HepG2 (cell line): ENCODE measurements at regions not wholly inside any gene's neighbourhood (a gene's known extent, or its start where the extent isn't known, plus 50 kb on each side); places are given as distances from the start of the nearest gene placed in this dataset.

Experiments used
- AHR ChIP-seq: IDR thresholded peaks from 2 replicates; pipeline ENCODE4 v1.6.1; 2018; ENCODE audit warnings: missing genetic modification reagents, missing compliant biosample characterization
- ATF2 ChIP-seq: sonication (generic); formaldehyde crosslinking; IDR thresholded peaks from 2 replicates; pipeline ENCODE4 v1.4.0; 2020; ENCODE audit warnings: missing genetic modification reagents
- ATRX ChIP-seq: sonication (generic); formaldehyde crosslinking; IDR thresholded peaks from 2 replicates; pipeline ENCODE4 v1.4.0; 2020; ENCODE audit warnings: missing genetic modification reagents, borderline replicate concordance
- CHD4 ChIP-seq: fragments of 200-600 bp; sonication (generic); IDR thresholded peaks from 2 replicates; pipeline ENCODE4 v1.7.0; 2017; ENCODE audit warnings: mild to moderate bottlenecking, low read length, borderline replicate concordance
- HES4 ChIP-seq: sonication (generic); formaldehyde crosslinking; IDR thresholded peaks from 2 replicates; pipeline ENCODE4 v1.9.0; 2021; ENCODE audit warnings: mild to moderate bottlenecking, missing genetic modification reagents, borderline replicate concordance
- HNRNPL ChIP-seq: fragments of 200-400 bp; formaldehyde crosslinking; IDR thresholded peaks from 2 replicates; pipeline ENCODE4 v1.6.1; 2017; ENCODE audit warnings: mild to moderate bottlenecking, low read depth, low read length
- HOXD1 ChIP-seq: sonication (generic); formaldehyde crosslinking; IDR thresholded peaks from 2 replicates; pipeline ENCODE4 v1.5.0; 2020; ENCODE audit warnings: missing genetic modification reagents
- JUN ChIP-seq: sonication (generic); formaldehyde crosslinking; IDR thresholded peaks from 2 replicates; pipeline ENCODE4 v1.4.0; 2020; ENCODE audit warnings: mild to moderate bottlenecking, missing genetic modification reagents
- MLXIP ChIP-seq: sonication (generic); formaldehyde crosslinking; IDR thresholded peaks from 2 replicates; pipeline ENCODE4 v1.9.0; 2021; ENCODE audit warnings: missing genetic modification reagents, borderline replicate concordance
- PLRG1 ChIP-seq: fragments of 450-650 bp; conservative IDR thresholded peaks from 2 replicates; pipeline ENCODE4 v1.6.1; 2016
- RFXANK ChIP-seq: IDR thresholded peaks from 2 replicates; pipeline ENCODE4 v1.6.1; 2016
- THAP11 ChIP-seq: IDR thresholded peaks from 2 replicates; pipeline ENCODE4 v1.6.1; 2016; ENCODE audit warnings: missing biosample characterization, missing genetic modification reagents
- ZBTB7B ChIP-seq: sonication (generic); formaldehyde crosslinking; IDR thresholded peaks from 2 replicates; pipeline ENCODE4 v1.4.0; 2020; ENCODE audit warnings: missing genetic modification reagents
- ZFY ChIP-seq: sonication (generic); formaldehyde crosslinking; IDR thresholded peaks from 2 replicates; pipeline ENCODE4 v1.4.0; 2020; ENCODE audit warnings: missing genetic modification reagents
- ZNF331 ChIP-seq: sonication (generic); formaldehyde crosslinking; IDR thresholded peaks from 2 replicates; pipeline ENCODE4 v1.4.0; 2020; ENCODE audit warnings: missing genetic modification reagents
- ZNF451 ChIP-seq: sonication (generic); formaldehyde crosslinking; IDR thresholded peaks from 2 replicates; pipeline ENCODE4 v1.5.0; 2020; ENCODE audit warnings: mild to moderate bottlenecking, missing genetic modification reagents
- ZNF550 ChIP-seq: sonication (generic); formaldehyde crosslinking; IDR thresholded peaks from 2 replicates; pipeline ENCODE4 v1.4.0; 2020; ENCODE audit warnings: mild to moderate bottlenecking, missing genetic modification reagents, borderline replicate concordance
- ZNF619 ChIP-seq: sonication (generic); formaldehyde crosslinking; IDR thresholded peaks from 2 replicates; pipeline ENCODE4 v1.4.0; 2020; ENCODE audit warnings: mild to moderate bottlenecking, missing genetic modification reagents
- ZSCAN12 ChIP-seq: sonication (generic); formaldehyde crosslinking; IDR thresholded peaks from 2 replicates; pipeline ENCODE4 v1.9.0; 2021; ENCODE audit warnings: mild to moderate bottlenecking, missing genetic modification reagents
- TF ChIP-seq, protein P1 (sequence below): IDR thresholded peaks from 2 replicates; pipeline ENCODE4 v1.6.1; 2016
- TF ChIP-seq, protein P2 (sequence below): IDR thresholded peaks from 2 replicates; pipeline ENCODE4 v1.6.1; 2012; ENCODE audit warnings: low read depth, low read length, improper control_type of control experiment
- TF ChIP-seq, protein P3 (sequence below): conservative IDR thresholded peaks from 2 replicates; pipeline ENCODE4 v1.6.1; 2018; ENCODE audit warnings: missing genetic modification reagents

- no peak for TF ChIP-seq ATRX (CRISPR knock-in tag)
- TF ChIP-seq HNRNPL, result no peak
- no peak for TF ChIP-seq PLRG1
- TF ChIP-seq THAP11 (CRISPR knock-in tag), result peak; percentile 46
- TF ChIP-seq ZNF451, result 0 out of 2 replicates have a peak, but pooled peaks have one; percentile 8
- TF ChIP-seq, protein P1, sequence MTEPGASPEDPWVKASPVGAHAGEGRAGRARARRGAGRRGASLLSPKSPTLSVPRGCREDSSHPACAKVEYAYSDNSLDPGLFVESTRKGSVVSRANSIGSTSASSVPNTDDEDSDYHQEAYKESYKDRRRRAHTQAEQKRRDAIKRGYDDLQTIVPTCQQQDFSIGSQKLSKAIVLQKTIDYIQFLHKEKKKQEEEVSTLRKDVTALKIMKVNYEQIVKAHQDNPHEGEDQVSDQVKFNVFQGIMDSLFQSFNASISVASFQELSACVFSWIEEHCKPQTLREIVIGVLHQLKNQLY (CRISPR knock-in tag), result no peak
- peak; percentile 23; the same call in 1 of the 2 replicates for TF ChIP-seq ATF2 (CRISPR knock-in tag)
- TF ChIP-seq HOXD1 (CRISPR knock-in tag), result 0 out of 2 replicates have a peak, but pooled peaks have one; percentile 33
- peak; percentile 63; the same call in 1 of the 2 replicates for TF ChIP-seq ZNF331
- TF ChIP-seq AHR (CRISPR knock-in tag), result 0 out of 2 replicates have a peak, but pooled peaks have one; percentile 40
- TF ChIP-seq ZFY (CRISPR knock-in tag), result peak; percentile 43; the same call in 1 of the 2 replicates
- peak; percentile 4 for TF ChIP-seq ZBTB7B (CRISPR knock-in tag)
- no peak for TF ChIP-seq JUN (CRISPR knock-in tag)
- TF ChIP-seq, protein P2, sequence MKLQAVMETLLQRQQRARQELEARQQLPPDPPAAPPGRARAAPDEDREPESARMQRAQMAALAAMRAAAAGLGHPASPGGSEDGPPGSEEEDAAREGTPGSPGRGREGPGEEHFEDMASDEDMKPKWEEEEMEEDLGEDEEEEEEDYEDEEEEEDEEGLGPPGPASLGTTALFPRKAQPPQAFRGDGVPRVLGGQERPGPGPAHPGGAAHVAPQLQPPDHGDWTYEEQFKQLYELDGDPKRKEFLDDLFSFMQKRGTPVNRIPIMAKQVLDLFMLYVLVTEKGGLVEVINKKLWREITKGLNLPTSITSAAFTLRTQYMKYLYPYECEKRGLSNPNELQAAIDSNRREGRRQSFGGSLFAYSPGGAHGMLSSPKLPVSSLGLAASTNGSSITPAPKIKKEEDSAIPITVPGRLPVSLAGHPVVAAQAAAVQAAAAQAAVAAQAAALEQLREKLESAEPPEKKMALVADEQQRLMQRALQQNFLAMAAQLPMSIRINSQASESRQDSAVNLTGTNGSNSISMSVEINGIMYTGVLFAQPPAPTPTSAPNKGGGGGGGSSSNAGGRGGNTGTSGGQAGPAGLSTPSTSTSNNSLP, result no peak
- TF ChIP-seq, protein P3, sequence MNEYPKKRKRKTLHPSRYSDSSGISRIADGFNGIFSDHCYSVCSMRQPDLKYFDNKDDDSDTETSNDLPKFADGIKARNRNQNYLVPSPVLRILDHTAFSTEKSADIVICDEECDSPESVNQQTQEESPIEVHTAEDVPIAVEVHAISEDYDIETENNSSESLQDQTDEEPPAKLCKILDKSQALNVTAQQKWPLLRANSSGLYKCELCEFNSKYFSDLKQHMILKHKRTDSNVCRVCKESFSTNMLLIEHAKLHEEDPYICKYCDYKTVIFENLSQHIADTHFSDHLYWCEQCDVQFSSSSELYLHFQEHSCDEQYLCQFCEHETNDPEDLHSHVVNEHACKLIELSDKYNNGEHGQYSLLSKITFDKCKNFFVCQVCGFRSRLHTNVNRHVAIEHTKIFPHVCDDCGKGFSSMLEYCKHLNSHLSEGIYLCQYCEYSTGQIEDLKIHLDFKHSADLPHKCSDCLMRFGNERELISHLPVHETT (CRISPR knock-in tag), result no peak
- no peak for TF ChIP-seq HES4 (CRISPR knock-in tag)
- TF ChIP-seq ZNF619 (CRISPR knock-in tag), result peak; percentile 75; the same call in 1 of the 2 replicates
- no peak for TF ChIP-seq ZNF550
- 0 out of 2 replicates have a peak, but pooled peaks have one; percentile 2 for TF ChIP-seq CHD4
- TF ChIP-seq ZSCAN12, result no peak
- TF ChIP-seq RFXANK (CRISPR knock-in tag), result no peak
- no peak for TF ChIP-seq MLXIP (CRISPR knock-in tag)
Measured at GRCh38 chr2:16069933-16070647, 129.7 kb downstream of the MYCN start (continued).
